Neural cell (in vitro differentiated cells): ENCODE measurements at regions not wholly inside any gene's neighbourhood (a gene's known extent, or its start where the extent isn't known, plus 50 kb on each side); places are given as distances from the start of the nearest gene placed in this dataset.

Source experiments
- TF ChIP-seq, protein P1 (sequence below): fragments of 450-650 bp; IDR thresholded peaks from 2 replicates; pipeline ENCODE4 v1.5.1; 2014; ENCODE audit warnings: antibody characterized with exemption, mild to moderate bottlenecking, moderate library complexity; ENCODE audit not compliant: poor library complexity, severe bottlenecking
- TF ChIP-seq, protein P2 (sequence below): IDR thresholded peaks from 2 replicates; pipeline ENCODE4 v1.6.1; 2012; ENCODE audit warnings: borderline replicate concordance

DNA sequence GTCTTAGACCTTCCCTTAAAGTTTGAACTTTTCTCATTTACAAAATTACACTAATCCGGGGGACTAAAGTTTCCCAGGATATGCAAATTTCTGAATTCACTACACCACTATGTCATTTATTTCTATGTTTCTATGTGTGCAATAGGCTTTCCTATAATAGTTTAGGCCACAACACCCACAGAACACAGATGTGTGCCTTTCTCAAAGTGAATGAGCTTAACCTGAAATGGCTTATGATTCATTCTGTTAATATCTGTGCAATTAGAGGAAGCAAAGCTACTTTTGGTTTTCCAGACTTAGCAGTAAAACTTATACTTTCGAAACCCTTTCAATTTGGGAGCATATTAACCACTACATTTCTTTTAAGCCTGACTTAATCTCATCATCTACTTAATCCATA lies 748.1 kb downstream of the GBE1 start:
- TF ChIP-seq, protein P1, sequence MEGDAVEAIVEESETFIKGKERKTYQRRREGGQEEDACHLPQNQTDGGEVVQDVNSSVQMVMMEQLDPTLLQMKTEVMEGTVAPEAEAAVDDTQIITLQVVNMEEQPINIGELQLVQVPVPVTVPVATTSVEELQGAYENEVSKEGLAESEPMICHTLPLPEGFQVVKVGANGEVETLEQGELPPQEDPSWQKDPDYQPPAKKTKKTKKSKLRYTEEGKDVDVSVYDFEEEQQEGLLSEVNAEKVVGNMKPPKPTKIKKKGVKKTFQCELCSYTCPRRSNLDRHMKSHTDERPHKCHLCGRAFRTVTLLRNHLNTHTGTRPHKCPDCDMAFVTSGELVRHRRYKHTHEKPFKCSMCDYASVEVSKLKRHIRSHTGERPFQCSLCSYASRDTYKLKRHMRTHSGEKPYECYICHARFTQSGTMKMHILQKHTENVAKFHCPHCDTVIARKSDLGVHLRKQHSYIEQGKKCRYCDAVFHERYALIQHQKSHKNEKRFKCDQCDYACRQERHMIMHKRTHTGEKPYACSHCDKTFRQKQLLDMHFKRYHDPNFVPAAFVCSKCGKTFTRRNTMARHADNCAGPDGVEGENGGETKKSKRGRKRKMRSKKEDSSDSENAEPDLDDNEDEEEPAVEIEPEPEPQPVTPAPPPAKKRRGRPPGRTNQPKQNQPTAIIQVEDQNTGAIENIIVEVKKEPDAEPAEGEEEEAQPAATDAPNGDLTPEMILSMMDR, result no peak
- TF ChIP-seq, protein P2, sequence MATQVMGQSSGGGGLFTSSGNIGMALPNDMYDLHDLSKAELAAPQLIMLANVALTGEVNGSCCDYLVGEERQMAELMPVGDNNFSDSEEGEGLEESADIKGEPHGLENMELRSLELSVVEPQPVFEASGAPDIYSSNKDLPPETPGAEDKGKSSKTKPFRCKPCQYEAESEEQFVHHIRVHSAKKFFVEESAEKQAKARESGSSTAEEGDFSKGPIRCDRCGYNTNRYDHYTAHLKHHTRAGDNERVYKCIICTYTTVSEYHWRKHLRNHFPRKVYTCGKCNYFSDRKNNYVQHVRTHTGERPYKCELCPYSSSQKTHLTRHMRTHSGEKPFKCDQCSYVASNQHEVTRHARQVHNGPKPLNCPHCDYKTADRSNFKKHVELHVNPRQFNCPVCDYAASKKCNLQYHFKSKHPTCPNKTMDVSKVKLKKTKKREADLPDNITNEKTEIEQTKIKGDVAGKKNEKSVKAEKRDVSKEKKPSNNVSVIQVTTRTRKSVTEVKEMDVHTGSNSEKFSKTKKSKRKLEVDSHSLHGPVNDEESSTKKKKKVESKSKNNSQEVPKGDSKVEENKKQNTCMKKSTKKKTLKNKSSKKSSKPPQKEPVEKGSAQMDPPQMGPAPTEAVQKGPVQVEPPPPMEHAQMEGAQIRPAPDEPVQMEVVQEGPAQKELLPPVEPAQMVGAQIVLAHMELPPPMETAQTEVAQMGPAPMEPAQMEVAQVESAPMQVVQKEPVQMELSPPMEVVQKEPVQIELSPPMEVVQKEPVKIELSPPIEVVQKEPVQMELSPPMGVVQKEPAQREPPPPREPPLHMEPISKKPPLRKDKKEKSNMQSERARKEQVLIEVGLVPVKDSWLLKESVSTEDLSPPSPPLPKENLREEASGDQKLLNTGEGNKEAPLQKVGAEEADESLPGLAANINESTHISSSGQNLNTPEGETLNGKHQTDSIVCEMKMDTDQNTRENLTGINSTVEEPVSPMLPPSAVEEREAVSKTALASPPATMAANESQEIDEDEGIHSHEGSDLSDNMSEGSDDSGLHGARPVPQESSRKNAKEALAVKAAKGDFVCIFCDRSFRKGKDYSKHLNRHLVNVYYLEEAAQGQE, result no peak
